ENCODE measurements at regions not wholly inside any gene's neighbourhood (a gene's known extent, or its start where the extent isn't known, plus 50 kb on each side); places are given as distances from the start of the nearest gene placed in this dataset.

GRCh38 chr3:87901141-87901540, 157.7 kb downstream of the CGGBP1 start:
- no peak for TF ChIP-seq CTCF (IDR thresholded peaks at IDR 0.05)
- no peak for TF ChIP-seq POLR2A (IDR thresholded peaks at IDR 0.05)
